SKM-1 treated with dmso at 0.1 percent for 144 hours (cell line): ENCODE measurements at regions not wholly inside any gene's neighbourhood (a gene's known extent, or its start where the extent isn't known, plus 50 kb on each side); places are given as distances from the start of the nearest gene placed in this dataset.

Experiments used
- DNase-seq: peaks from one replicate; lab custom pipeline; 2025; ENCODE audit not compliant: unreplicated experiment; lab: John Stamatoyannopoulos, UW

DNA sequence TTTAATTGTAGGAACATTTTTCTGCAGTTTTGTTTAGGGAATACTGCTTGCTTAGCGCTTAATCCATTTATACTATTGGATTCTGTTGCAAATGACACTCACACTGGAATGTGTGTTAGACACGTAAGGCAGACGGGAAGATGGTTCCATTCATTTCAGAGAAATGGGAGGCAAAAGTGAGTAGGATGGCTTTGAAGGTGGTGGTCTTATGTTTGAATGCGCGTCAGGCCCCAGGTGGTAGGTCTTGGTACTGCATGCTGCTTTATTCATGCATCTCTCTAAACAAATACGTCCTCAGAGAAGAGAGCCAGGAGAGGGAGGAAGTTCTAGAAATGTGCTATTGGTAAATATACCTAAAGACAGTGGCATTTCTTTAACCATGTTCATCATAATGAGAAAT is 997.6 kb upstream of the RBFOX1 start:
- no peak for DNase-seq

DNA sequence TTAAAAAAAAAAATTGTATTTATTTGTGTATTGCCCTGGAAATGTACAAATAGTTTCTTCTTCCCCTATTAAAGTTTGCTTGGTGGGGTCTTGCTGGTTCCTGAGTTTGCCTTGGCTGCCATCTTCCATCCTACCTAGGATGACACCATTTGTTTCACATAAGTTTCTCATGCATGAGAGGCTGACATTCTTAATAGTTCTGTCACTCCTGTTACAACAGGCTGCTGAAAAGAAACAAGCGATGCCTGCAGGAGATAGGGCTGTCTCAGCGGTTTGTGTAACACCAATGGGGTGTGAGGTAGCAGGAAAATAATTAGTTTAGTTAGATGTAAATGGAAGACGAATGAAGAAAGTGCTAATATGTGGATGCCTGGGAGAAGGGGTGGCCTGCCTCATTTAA is 1000.9 kb upstream of the RBFOX1 start:
- no peak for DNase-seq

DNA sequence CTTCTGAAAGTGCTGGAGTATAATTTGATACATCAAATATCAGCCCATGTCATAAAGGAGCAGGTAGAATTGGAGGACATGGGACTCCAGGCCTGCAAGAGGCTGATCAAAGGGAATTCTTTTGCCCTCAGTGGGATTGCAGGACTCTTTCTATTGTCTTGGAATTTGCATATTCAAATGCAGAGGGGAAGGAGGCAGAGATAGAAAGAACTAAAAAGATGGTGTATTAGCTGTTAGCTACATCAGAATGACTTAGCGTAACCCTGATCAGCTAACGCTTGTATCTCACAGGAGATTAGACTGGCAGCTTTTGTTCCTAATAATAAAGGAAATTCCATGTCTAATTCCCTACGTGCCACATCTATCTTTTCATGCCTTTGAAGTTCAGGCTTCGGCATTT is 1014.7 kb upstream of the RBFOX1 start:
- no peak for DNase-seq

DNA sequence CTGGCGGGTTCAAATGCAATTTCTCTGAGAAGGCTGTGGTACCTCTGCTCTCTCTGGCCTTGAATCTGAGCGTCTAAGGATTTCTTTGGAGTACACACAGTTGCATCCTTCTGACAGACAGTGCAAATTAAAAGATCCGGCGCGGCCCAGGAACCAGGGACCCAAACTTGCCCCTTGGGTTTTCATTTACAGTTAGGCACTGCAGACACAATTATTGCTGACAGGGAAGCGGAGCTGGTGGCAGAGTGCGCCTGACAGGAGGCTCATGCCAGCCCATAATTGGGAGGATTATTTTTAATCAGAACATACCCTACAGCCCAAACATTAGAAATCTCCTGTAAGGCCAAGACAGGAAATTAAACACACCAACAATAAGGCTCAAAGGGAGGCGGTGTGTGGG is 1023.4 kb upstream of the RBFOX1 start:
- no peak for DNase-seq

DNA sequence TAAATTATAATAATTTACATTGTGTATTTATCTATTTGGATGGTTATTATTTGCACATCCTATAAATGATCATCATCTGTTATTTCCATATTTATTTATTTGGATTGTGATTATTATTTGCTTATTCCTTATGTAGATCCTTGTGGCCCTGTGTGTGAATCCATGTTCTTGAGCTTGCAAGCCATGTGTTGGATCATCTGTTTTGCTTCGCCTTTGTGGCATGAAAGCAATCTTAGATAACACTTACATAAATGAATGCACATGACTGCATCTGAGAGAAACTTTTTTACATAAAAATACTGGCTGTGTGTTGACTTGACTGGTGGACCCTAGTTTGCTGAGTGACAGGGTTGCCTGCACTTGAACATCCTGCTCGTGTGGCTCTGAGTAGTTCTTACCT is 1024.5 kb upstream of the RBFOX1 start:
- DNase-seq: no peak

DNA sequence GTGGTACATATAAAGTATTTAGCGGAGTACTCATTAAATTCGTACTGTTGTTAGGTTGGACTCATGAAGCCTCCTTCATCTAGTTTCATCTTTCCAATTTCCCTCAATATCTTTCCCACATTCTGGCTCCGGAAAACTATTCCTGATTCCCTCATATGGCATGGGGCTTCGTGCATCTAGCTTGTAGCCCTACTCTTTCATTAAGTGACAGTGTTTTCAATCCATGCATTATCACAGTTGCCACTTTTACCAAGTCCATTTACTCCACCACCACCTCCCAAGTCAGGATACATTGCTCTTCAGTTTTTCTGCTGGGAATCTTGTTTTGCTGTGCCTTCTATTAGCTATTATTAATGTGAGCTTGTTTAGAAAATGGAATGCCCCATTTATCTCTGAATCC is 1032.1 kb upstream of the RBFOX1 start:
- no peak for DNase-seq

DNA sequence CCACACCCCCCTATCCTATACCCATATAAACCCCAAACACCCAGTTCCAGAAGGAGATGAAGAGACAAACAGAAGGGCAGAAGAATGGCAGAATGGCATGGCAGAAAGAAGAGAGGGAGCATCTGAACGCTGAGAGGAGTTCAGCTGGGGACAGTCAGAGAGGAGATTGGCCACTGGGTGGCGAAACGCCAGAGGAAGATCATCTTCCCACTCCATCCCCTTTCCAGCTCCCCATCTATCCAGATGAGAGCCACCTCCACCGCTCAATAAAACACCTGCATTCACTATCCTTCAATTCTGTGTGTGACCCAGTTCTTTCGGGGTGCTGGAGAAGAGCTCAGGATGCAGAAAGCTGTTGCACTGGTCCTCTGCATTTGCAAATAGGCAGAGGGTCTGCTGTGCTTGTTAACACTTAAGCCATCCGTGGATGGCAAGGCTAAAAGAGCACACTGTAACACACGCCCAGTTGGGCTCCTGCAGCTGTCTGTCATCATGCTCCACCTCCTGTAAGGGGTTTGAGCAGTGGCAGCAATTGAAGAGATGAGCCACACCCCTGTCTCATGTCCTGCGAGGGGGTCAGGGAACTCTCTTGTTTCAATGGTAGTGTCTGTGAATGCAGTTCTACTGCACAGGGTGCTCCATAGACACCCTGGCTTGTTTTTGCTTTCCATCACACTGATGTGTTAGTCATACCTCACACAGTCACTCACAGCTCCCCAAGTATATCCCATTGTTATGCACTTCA is 1034.8 kb upstream of the RBFOX1 start:
- DNase-seq: no peak

DNA sequence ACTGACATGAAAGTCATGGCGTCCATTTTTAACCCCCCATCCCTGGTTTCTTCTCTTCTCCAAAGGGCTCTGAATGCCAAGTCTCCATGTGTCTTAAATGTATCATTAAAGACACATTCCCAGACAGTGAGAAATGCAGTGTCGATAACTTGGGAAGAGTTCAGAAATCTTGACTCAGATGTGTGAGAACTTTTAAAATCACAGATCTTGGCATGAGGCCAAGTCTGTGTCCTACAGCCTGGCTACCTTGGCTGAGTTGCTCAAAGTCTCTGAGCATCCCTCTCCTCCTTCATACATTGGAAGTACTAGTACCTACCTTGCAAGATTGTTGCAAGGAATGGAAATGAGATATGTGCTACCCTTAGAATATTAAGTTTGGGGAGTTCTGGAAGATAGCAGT is 1046.5 kb upstream of the RBFOX1 start:
- no peak for DNase-seq

DNA sequence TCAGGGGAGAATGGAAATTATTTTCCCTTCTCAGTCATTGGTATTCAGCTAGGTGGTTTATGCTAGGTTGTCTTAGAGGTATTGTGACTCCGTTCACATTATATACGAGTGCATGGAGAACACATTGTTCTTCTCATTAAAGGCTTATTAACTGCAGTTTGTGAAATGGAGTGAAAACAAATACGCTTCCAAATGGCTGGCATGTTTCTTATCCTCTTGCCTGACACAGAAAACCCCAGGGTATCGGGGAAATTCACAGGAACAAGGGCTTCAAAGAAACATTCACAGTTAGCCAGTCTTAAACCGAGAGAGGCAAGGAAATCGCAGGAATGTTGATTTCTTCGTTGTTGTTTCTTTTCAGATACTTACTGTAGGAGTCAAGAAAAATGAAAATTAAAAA is 1047.9 kb upstream of the RBFOX1 start:
- DNase-seq: no peak

DNA sequence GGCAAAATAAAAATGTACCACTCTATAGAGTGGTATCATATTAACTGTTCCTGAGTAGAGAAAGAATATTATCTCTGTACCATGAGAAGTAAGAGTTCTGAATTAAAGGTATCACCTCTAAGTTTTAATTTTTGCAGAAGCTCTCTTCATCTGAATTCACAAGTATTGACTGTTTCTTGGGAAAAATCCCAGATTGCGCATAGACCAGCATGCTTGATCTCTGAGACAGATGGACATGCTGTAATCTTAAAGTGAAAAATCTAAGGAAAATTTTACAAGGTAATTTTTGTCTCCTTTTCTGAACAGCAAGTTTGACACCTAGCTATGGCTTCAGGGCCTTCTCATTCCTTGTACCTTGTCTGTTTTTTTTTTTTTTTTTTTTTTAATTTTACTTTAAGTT is 1050.7 kb upstream of the RBFOX1 start:
- no peak for DNase-seq

DNA sequence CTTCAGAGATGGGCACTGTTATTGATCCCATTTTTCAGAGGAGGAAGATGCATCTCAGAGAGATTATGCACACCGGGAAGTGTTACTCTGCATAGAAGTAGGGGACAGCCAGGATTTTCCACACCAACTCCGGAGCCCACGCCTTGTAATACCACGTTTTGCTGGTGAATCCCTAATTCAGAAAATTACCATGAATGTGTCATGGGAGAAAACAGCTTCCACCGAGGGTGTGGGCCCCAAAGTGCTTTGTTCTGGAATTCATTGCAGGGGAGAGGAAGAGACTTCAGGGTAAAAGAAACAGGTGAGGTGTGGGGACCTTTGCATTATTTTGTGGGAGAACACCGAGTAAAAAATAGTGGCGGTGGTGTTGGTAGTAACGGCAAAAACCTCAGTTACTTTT is 1051.4 kb upstream of the RBFOX1 start:
- DNase-seq: no peak

DNA sequence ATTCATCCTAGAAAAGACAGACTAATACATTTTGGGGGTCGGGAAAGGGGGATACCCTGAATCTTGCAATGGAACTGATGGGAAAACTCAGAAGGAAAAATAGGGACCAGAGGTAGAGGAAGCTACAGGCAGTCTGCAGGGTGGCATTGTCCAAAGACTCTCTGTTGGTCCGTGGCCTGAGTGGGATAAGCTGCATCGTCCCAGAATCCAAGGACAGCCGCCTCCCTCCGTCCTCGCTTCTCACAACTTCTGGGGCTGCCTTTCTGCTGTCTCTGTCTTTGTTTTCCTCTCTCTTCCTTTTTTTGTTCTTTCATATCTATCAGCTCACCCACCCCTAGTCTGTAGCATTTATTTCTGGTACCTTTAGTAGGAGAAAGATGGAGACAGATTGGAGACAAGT is 1052.6 kb upstream of the RBFOX1 start:
- no peak for DNase-seq

DNA sequence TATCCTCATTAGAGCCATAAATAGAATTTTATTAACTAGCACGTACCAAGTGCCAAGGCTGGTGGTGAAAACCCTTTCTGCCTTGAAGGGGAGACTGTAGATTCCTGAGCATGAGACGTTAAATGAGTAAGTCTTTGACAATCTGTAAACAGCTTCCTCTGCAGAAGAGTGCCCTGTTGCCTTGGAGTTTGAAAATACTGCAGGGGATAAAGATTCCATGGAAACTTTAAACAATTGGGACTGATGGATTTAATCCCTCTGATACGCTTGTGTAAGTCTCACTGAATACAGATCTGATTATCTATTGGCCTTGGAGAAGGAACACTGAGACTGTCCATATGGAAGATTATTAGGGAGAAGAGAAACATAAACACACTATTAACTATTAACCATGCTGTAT is 1053.4 kb upstream of the RBFOX1 start:
- DNase-seq: no peak

DNA sequence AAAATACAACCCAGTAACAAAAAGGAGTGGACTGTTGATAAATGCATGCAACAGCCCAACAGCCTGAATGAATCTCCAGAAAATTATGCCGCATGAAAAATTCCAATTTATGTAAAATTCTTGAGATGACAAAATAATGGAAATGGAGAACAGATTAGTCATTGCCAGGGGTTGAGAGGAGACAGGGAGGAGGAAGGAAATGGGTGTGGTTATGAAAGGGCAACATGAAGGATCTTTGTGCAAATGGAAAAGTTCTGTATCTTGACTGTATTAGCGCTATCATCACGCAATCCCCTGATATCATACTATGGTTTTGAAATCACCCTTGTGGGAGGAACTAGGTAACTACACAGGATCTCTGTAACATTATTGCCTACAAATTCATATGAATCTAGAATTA is 1058.3 kb upstream of the RBFOX1 start:
- no peak for DNase-seq

DNA sequence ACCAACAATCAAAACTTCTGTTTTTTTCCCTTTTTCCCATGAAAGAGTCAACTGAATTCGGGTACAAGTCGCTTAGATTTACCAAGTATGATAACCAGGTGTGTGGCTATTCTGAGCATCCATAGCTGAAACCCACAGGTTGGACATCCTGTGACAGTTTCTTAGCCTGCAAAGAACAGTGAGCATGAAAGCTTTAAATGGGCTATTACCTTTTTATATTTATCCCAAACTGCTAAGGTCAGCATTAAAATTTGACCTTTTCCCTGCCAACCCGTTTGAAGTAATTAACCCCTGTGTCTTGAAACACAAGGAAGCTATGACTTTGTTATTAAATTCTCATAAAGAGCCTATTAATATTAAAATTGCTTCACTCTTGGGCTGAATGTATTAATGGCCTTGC is 1065.0 kb upstream of the RBFOX1 start:
- DNase-seq: no peak

DNA sequence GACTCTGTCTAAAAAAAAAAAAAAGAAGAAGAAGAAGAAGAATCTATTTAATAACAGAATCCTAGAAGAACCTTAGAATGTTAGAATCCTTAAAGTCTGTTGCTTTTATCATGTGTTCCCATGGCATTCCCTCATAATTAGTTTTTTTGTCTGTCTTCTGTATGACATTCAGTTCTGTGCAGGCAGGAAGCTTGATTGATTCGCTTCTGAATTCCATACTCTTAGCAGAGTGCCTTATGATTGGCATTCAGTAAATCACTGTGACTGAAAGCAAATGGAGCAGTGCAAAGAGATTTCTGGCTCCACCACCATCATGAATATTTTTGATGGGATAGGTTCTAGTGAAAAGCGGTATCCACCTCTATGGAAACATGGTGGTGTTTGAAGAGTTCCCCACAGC is 1065.9 kb upstream of the RBFOX1 start:
- DNase-seq: no peak

DNA sequence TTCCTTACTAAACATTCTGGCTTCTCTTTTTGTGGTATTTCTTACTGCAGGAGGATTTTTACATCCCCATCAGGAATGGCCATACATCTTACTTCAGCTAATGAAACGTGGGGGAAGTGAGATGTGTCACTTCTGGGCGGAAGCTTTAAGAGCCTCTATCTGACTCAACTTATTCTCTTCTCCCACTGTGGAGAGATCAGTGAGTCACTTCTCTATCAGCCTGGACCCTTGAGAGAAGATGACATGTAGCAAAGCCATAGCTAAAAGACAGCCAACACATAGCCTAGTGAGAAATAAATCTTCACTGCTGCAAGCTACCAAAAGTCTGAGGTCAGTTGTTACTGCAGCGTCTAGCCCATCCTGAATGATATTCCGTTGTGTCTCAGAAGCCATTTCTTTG is 1066.7 kb upstream of the RBFOX1 start:
- no peak for DNase-seq

DNA sequence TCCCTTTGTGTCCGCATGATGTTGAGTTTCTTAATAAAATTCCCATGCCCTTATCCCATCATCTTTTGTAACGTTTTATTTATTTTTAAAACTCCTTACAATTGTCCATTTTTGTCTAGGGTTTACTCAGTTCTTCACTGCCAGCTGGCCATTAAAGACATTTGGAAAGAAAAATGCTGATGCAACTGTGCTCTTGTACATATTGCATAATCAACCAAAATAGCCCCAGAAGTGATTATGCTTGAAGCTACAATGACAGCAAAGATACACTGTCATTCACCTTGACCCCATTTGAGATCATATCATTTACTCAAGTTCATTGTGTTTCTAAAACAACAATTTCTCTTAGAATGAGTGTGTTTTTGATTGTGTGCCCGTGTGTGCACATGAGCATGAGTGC is 1074.6 kb upstream of the RBFOX1 start:
- no peak for DNase-seq

DNA sequence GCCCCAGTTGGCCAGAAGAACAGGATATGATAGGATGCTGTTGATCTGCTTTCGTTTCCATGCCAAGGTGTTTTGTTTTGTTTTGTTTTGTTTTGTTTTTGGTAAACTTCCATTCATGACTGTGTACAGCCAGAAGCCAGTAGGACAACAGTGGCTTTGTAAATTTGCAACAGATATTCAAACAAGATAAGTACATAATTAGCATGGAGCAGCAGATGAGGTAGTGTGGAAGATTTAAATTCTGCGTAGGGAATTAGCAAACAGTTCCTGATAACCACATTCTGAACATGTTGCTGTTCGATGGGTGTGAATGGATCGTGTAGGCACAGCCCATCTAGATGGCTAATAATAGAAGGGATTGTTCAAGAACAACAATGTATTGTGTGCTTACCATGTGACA is 1080.1 kb upstream of the RBFOX1 start:
- no peak for DNase-seq

DNA sequence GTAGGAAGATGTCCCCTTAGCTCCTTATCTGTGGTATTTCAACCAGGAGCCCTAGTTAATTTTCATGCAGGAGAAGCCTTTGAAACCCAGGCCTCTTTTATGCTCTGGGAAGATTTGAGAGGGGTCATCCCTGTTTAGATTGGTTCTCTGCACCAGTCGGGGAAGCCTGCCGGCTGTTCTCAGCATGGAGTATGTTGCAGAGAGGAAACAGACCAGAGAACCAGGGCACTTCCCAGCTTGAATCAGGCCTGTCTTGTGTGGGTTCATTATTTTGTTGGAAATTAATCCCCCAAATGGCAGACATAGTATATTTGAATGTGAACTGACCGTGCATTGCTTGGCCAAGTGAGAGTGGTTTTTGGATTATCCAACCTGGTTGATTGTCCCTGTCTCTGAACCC is 1082.1 kb upstream of the RBFOX1 start:
- no peak for DNase-seq

DNA sequence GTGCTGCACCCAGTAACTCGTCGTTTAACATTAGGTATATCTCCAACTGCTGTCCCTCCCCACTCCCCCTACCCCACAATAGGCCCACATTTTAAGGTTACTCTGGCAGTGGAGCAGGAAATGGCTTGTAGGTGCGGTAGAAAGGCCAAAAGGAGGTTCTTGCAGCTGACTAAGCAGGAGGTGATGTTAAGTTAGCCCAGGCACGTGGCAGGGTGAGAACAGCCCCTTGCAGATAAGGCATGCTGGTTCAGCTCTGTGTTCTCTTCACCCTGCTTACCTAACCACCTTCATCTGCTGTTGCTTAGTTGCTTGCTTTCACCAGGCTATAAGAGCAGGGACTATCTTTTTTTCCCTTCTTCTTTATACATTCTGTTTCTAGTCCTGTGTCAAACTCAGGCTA is 1082.8 kb upstream of the RBFOX1 start:
- DNase-seq: no peak

DNA sequence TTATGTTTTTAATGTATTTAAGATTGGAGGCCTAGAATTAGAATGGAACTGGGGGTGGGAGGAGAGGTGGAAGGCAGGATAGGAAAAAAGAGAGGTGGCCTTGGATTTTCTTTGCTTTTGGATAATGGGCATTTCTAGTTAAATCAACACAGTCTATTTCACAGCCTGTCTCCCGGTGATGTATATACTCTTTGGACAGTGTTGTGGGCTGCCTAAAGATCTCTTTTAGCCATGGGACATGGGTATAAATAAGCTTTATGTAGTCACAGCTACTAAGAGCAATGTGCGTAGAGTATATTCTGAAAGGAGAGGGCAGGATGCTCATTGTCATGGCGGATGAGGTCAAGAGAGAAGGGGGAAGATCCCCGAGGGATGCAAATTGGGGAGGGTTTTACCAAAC is 1084.4 kb upstream of the RBFOX1 start:
- no peak for DNase-seq

DNA sequence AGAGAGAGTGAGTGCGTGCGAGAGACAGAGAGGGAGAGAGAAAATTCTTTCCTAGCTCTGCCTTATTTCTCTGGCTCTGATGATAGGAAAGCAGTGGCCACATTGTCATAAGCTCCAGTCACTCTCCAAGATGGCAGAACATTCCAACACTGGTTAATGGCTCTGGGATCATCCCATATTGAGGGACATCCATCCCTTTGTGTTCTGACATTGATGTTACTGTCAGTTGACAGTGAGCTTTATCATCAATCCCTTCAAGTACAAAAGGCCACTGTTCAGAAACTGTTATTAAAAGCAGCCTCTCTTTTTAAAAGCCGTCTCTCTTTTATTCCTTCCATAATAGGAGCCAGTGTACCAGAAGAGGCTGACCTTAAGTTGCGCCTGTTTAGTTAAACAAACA is 1084.9 kb upstream of the RBFOX1 start:
- no peak for DNase-seq

DNA sequence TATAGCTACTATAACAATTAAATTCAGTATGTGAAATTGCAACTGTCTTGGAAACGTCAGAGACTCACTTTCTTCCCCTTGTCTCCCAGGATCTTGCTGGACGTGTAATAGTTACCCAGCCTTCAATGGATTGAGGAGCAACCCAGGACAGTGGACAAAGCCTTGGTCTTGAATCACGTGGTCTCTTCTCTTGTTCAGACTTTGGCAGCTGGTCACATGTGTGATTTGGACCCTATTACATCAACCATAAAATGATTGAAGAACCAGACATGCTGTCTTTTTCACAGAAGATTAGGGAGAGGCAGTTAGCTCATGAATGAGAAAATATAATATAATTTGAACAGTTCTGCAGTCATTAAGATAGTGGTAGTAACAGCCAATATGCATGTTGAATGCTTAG is 1085.5 kb upstream of the RBFOX1 start:
- DNase-seq: no peak
